ENCODE measurements at regions not wholly inside any gene's neighbourhood (a gene's known extent, or its start where the extent isn't known, plus 50 kb on each side); places are given as distances from the start of the nearest gene placed in this dataset.

GRCh38 chr5:92106808-92107207 lies 723.7 kb upstream of the ARRDC3 start:
- TF ChIP-seq, protein P1, sequence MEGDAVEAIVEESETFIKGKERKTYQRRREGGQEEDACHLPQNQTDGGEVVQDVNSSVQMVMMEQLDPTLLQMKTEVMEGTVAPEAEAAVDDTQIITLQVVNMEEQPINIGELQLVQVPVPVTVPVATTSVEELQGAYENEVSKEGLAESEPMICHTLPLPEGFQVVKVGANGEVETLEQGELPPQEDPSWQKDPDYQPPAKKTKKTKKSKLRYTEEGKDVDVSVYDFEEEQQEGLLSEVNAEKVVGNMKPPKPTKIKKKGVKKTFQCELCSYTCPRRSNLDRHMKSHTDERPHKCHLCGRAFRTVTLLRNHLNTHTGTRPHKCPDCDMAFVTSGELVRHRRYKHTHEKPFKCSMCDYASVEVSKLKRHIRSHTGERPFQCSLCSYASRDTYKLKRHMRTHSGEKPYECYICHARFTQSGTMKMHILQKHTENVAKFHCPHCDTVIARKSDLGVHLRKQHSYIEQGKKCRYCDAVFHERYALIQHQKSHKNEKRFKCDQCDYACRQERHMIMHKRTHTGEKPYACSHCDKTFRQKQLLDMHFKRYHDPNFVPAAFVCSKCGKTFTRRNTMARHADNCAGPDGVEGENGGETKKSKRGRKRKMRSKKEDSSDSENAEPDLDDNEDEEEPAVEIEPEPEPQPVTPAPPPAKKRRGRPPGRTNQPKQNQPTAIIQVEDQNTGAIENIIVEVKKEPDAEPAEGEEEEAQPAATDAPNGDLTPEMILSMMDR (IDR thresholded peaks at IDR 0.05; ENCODE audit: low read depth, low read length, poor library complexity, severe bottlenecking), result no peak
- TF ChIP-seq EZH2phosphoT487 (IDR thresholded peaks at IDR 0.05; ENCODE audit: borderline replicate concordance, low read length), result no peak

All from DOHH2 (cell line).